ENCODE measurements at regions not wholly inside any gene's neighbourhood (a gene's known extent, or its start where the extent isn't known, plus 50 kb on each side); places are given as distances from the start of the nearest gene placed in this dataset.

DNA sequence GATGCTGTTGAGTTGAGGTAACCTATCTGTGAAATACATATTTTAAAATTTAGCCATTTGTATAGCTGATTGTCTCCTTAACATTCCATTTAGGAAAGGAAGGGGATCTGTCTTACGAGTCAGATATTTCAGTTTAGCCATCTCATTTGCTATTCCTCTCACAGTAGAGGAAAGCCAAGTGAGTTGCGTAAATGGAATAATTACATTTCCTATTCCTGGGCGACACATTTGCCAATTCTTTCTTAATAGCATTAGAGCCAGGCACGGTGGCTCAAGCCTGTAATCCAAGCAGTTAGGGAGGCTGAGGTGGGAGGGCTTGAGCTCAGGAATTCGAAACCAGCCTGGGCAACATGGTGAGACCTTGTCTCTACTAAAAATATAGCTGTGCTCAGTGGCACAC, 116.3 kb downstream of the TMX1 start:
- Histone ChIP-seq H3K4me2 (ENCODE audit: extremely low read depth, insufficient read depth, low read length) (no peak overlapping the region), H3K4me3 (replicated peaks in 1 of 4; ENCODE audit: control extremely low read depth in 1 of 4, insufficient read depth in 1 of 4, low read depth in 3 of 4, low read length in 4 of 4) (no peak overlapping the region), H2AFZ (ENCODE audit: low read length) (no peak overlapping the region), H3K79me2 (ENCODE audit: control insufficient read depth, insufficient read depth, low read length) (no peaks in the 10 kb centered on the region), H3K27ac (ENCODE audit: insufficient read depth, low read length) (no peak overlapping the region), H3K9me3 (ENCODE audit: control insufficient read depth, insufficient read depth, low read depth, low read length) (no peaks in the 10 kb centered on the region), H3K9ac (ENCODE audit: insufficient read depth, low read length) (no peak overlapping the region), H3K4me1 (ENCODE audit: control insufficient read depth, extremely low read depth, insufficient read depth, low read length) (peaks cover 2% of the 10 kb centered on the region), H3K27me3 (ENCODE audit: control insufficient read depth, insufficient read depth, low read length) (no peaks in the 10 kb centered on the region), H4K20me1 (ENCODE audit: control insufficient read depth, extremely low read depth, insufficient read depth, low read length) (no peaks in the 10 kb centered on the region), H3K36me3 (ENCODE audit: control insufficient read depth, insufficient read depth, low read length) (no peaks in the 10 kb centered on the region)
- TF ChIP-seq EZH2 (IDR thresholded peaks at IDR 0.05; ENCODE audit: low read length, missing control alignments): no peak
- TF ChIP-seq, protein P1, sequence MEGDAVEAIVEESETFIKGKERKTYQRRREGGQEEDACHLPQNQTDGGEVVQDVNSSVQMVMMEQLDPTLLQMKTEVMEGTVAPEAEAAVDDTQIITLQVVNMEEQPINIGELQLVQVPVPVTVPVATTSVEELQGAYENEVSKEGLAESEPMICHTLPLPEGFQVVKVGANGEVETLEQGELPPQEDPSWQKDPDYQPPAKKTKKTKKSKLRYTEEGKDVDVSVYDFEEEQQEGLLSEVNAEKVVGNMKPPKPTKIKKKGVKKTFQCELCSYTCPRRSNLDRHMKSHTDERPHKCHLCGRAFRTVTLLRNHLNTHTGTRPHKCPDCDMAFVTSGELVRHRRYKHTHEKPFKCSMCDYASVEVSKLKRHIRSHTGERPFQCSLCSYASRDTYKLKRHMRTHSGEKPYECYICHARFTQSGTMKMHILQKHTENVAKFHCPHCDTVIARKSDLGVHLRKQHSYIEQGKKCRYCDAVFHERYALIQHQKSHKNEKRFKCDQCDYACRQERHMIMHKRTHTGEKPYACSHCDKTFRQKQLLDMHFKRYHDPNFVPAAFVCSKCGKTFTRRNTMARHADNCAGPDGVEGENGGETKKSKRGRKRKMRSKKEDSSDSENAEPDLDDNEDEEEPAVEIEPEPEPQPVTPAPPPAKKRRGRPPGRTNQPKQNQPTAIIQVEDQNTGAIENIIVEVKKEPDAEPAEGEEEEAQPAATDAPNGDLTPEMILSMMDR (conservative IDR thresholded peaks at IDR 0.05 in 1 of 2, IDR thresholded peaks at IDR 0.05 in 1 of 2; ENCODE audit: low read depth in 1 of 2, low read length in 2 of 2): no peak
- no peak for DNase-seq (ENCODE audit: low read depth in 2 of 2)

DNA sequence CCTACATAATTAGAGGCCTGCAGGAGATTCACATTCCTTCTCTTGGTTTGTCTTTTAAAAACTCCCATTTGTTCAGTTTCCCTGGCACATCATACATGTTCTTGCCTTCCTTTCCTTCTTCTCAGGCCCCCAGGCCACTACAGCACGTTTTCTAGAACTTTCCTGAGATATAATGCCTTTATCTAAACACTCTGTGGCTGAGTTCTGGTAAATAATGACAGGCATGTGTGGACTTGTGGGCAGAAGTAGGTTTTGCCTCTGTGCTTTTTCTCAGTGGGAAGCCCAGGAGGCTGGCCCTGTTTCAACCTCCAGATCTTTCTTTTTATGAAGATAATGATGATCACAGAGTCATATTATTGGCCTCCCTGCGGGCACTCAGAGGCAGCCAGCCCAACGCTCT, 117.2 kb downstream of the TMX1 start:
- no peak overlapping the region for H3K9ac ChIP-seq (ENCODE audit: insufficient read depth, low read length)
- no peaks in the 10 kb centered on the region for H3K36me3 ChIP-seq (ENCODE audit: control insufficient read depth, insufficient read depth, low read length)
- H2AFZ ChIP-seq (ENCODE audit: low read length): no peak overlapping the region
- peak; percentile 10 to 56 for DNase-seq (ENCODE audit: low read depth in 2 of 2)
- no peak overlapping the region for H3K4me2 ChIP-seq (ENCODE audit: extremely low read depth, insufficient read depth, low read length)
- H3K27ac ChIP-seq (ENCODE audit: insufficient read depth, low read length): no peak overlapping the region
- no peak overlapping the region for H3K4me3 ChIP-seq (replicated peaks in 1 of 4; ENCODE audit: control extremely low read depth in 1 of 4, insufficient read depth in 1 of 4, low read depth in 3 of 4, low read length in 4 of 4)
- H3K4me1 ChIP-seq (ENCODE audit: control insufficient read depth, extremely low read depth, insufficient read depth, low read length): peaks cover 2% of the 10 kb centered on the region
- TF ChIP-seq, protein P1 (conservative IDR thresholded peaks at IDR 0.05 in 1 of 2, IDR thresholded peaks at IDR 0.05 in 1 of 2; ENCODE audit: low read depth in 1 of 2, low read length in 2 of 2): no peak
- no peaks in the 10 kb centered on the region for H3K79me2 ChIP-seq (ENCODE audit: control insufficient read depth, insufficient read depth, low read length)
- no peaks in the 10 kb centered on the region for H3K9me3 ChIP-seq (ENCODE audit: control insufficient read depth, insufficient read depth, low read depth, low read length)
- no peaks in the 10 kb centered on the region for H3K27me3 ChIP-seq (ENCODE audit: control insufficient read depth, insufficient read depth, low read length)
- H4K20me1 ChIP-seq (ENCODE audit: control insufficient read depth, extremely low read depth, insufficient read depth, low read length): no peaks in the 10 kb centered on the region

DNA sequence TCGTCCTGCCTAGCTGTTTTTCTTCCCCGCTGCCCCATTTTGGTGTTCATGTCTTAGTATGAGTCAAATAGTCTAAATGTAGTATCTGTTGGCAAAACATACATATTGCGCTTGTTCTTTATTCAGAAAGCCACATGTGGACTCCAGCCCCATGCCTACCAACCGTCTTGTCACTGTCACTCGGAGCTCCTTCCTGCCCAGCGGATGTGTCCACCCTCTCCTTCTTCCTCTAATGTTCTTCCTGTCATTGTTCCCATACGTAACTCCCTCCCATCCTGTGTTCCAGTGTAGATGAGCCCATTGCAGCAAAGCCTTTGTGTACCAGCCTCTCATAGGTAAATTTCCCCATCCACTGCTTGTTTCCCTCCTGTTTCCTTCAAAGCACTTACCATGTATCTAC, 120.5 kb downstream of the TMX1 start:
- TF ChIP-seq, protein P1 (conservative IDR thresholded peaks at IDR 0.05 in 1 of 2, IDR thresholded peaks at IDR 0.05 in 1 of 2; ENCODE audit: low read depth in 1 of 2, low read length in 2 of 2): no peak
- no peak for TF ChIP-seq EZH2 (IDR thresholded peaks at IDR 0.05; ENCODE audit: low read length, missing control alignments)

More for the DNA sequence above, 120.5 kb downstream of the TMX1 start:
- Histone ChIP-seq H3K9ac (ENCODE audit: insufficient read depth, low read length) (no peak overlapping the region), H3K36me3 (ENCODE audit: control insufficient read depth, insufficient read depth, low read length) (no peaks in the 10 kb centered on the region), H3K27me3 (ENCODE audit: control insufficient read depth, insufficient read depth, low read length) (no peaks in the 10 kb centered on the region), H3K9me3 (ENCODE audit: control insufficient read depth, insufficient read depth, low read depth, low read length) (no peaks in the 10 kb centered on the region), H2AFZ (ENCODE audit: low read length) (no peak overlapping the region), H3K79me2 (ENCODE audit: control insufficient read depth, insufficient read depth, low read length) (no peaks in the 10 kb centered on the region), H3K27ac (ENCODE audit: insufficient read depth, low read length) (no peak overlapping the region), H3K4me3 (replicated peaks in 1 of 4; ENCODE audit: control extremely low read depth in 1 of 4, insufficient read depth in 1 of 4, low read depth in 3 of 4, low read length in 4 of 4) (no peak overlapping the region), H3K4me1 (ENCODE audit: control insufficient read depth, extremely low read depth, insufficient read depth, low read length) (no peaks in the 10 kb centered on the region), H4K20me1 (ENCODE audit: control insufficient read depth, extremely low read depth, insufficient read depth, low read length) (no peaks in the 10 kb centered on the region), H3K4me2 (ENCODE audit: extremely low read depth, insufficient read depth, low read length) (no peak overlapping the region)
- no peak for DNase-seq (ENCODE audit: low read depth in 2 of 2)

All from fibroblast of lung (primary cell).